PC-3 (cell line): ENCODE measurements at regions not wholly inside any gene's neighbourhood (a gene's known extent, or its start where the extent isn't known, plus 50 kb on each side); places are given as distances from the start of the nearest gene placed in this dataset.

Experiments used
- ATAC-seq: fragments of 200-7000 bp; cut with Tn5 transposase; 2 replicates; pipeline ENCODE4 v1.9.1; 2020; ENCODE audit warnings: mild to moderate bottlenecking, moderate library complexity
- BruUV-seq: library from RNA; stranded (reverse); fragments of 400-500 nt; replicated peaks from 2 replicates; lab custom pipeline; 2021; lab: Mats Ljungman, UMichigan
- CTCF ChIA-PET: fragments of 300-600 bp; sonication (Branson Sonifier 250); formaldehyde crosslinking; loops from one replicate; lab custom pipeline; 2022; ENCODE audit warnings: antibody characterized with exemption; lab: Charles Lee
- POLR2A ChIA-PET: fragments of 300-600 bp; sonication (Branson Sonifier 250); formaldehyde crosslinking; loops from one replicate; lab custom pipeline; 2022; ENCODE audit warnings: antibody characterized with exemption; ENCODE audit not compliant: unreplicated experiment; lab: Charles Lee
- DNase-seq: peaks from one replicate; pipeline ENCODE4 v3.0.0-alpha.2; 2015
- H2AFZ ChIP-seq: fragments of 300-600 bp; sonication (generic); 2 replicates; pipeline ENCODE4 v1.6.0; 2016; ENCODE audit warnings: antibody characterized with exemption, low read length
- H3F3A ChIP-seq: fragments of 300-600 bp; sonication (generic); one replicate; pipeline ENCODE4 v1.6.0; 2017; ENCODE audit warnings: antibody characterized with exemption, low read length, control low read depth, mild to moderate bottlenecking; ENCODE audit not compliant: unreplicated experiment
- H3K27ac ChIP-seq: fragments of 300-600 bp; sonication (generic); 2 replicates; pipeline ENCODE4 v1.5.1; 2016; ENCODE audit warnings: mild to moderate bottlenecking, low read length
- H3K27me3 ChIP-seq: fragments of 300-600 bp; sonication (generic); 2 replicates; pipeline ENCODE4 v1.6.1; 2016; ENCODE audit warnings: low read length, mixed read lengths
- H3K36me3 ChIP-seq: fragments of 300-600 bp; sonication (generic); 2 replicates; pipeline ENCODE4 v1.6.1; 2016; ENCODE audit warnings: low read depth, mixed run types, low read length, mixed read lengths
- H3K4me1 ChIP-seq: fragments of 300-600 bp; sonication (generic); 2 replicates; pipeline ENCODE4 v1.5.1; 2016; ENCODE audit warnings: low read length; ENCODE audit not compliant: insufficient read depth
- H3K4me2 ChIP-seq: fragments of 300-600 bp; sonication (generic); 2 replicates; pipeline ENCODE4 v1.6.0; 2016; ENCODE audit warnings: low read length
- H3K4me3 ChIP-seq: fragments of 300-600 bp; sonication (generic); 2 replicates; pipeline ENCODE4 v1.5.1; 2016; ENCODE audit warnings: mild to moderate bottlenecking, low read length, mixed read lengths
- H3K79me2 ChIP-seq: fragments of 300-600 bp; sonication (generic); 2 replicates; pipeline ENCODE4 v1.6.1; 2017; ENCODE audit warnings: low read length, mixed read lengths
- H3K9ac ChIP-seq: fragments of 300-600 bp; sonication (generic); 2 replicates; pipeline ENCODE4 v1.6.0; 2016; ENCODE audit warnings: mild to moderate bottlenecking, low read length
- H3K9me2 ChIP-seq: fragments of 300-600 bp; sonication (generic); replicated peaks from 2 replicates; pipeline ENCODE4 v1.6.1; 2016; ENCODE audit warnings: mixed run types, low read length, mixed read lengths
- H3K9me3 ChIP-seq: fragments of 300-600 bp; sonication (generic); 2 replicates; pipeline ENCODE4 v1.6.1; 2016; ENCODE audit warnings: low read length, mixed read lengths
- H4K20me1 ChIP-seq: fragments of 300-600 bp; sonication (generic); 2 replicates; pipeline ENCODE4 v1.6.1; 2016; ENCODE audit warnings: low read length, mixed read lengths
- EZH2 ChIP-seq: fragments of 300-600 bp; sonication (generic); IDR thresholded peaks from one replicate; pipeline ENCODE4 v1.6.1; 2017; ENCODE audit warnings: antibody characterized with exemption, mild to moderate bottlenecking, low read length; ENCODE audit not compliant: unreplicated experiment
- EZH2phosphoT487 ChIP-seq: fragments of 300-600 bp; sonication (generic); IDR thresholded peaks from 2 replicates; pipeline ENCODE4 v1.6.1; 2018; ENCODE audit warnings: mild to moderate bottlenecking, antibody characterized with exemption, low read length, borderline replicate concordance
- intact Hi-C: fragments of 100-400 bp; cut with micrococcal nuclease; formaldehyde crosslinking; loops from 2 replicates; pipeline ENCODE4 v1.9.0; 2023
- TF ChIP-seq, protein P1 (sequence below): fragments of 300-600 bp; sonication (generic); conservative IDR thresholded peaks from 2 replicates; pipeline ENCODE4 v1.5.1; 2017; ENCODE audit warnings: antibody characterized with exemption, low read depth, mild to moderate bottlenecking, low read length

- TF ChIP-seq EZH2: no peak
- TF ChIP-seq, protein P1, sequence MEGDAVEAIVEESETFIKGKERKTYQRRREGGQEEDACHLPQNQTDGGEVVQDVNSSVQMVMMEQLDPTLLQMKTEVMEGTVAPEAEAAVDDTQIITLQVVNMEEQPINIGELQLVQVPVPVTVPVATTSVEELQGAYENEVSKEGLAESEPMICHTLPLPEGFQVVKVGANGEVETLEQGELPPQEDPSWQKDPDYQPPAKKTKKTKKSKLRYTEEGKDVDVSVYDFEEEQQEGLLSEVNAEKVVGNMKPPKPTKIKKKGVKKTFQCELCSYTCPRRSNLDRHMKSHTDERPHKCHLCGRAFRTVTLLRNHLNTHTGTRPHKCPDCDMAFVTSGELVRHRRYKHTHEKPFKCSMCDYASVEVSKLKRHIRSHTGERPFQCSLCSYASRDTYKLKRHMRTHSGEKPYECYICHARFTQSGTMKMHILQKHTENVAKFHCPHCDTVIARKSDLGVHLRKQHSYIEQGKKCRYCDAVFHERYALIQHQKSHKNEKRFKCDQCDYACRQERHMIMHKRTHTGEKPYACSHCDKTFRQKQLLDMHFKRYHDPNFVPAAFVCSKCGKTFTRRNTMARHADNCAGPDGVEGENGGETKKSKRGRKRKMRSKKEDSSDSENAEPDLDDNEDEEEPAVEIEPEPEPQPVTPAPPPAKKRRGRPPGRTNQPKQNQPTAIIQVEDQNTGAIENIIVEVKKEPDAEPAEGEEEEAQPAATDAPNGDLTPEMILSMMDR: no peak
- no peak for TF ChIP-seq EZH2phosphoT487
- Histone ChIP-seq H3F3A (no peaks in the 10 kb centered on the region), H3K27me3 (no peaks in the 10 kb centered on the region), H3K36me3 (no peaks in the 10 kb centered on the region), H3K4me1 (no peaks in the 10 kb centered on the region; the same call in 1 of the 2 replicates), H3K9me3 (no peaks in the 10 kb centered on the region), H3K9me2 (no peaks in the 10 kb centered on the region), H3K79me2 (no peaks in the 10 kb centered on the region), H2AFZ (no peak overlapping the region), H3K9ac (no peak overlapping the region), H3K27ac (no peak overlapping the region), H3K4me3 (no peak overlapping the region), H3K4me2 (no peak overlapping the region), H4K20me1 (no peaks in the 10 kb centered on the region)
- BruUV-seq: no TSS peak
- DNase-seq (no peak), ATAC-seq (peak; percentile 46)
- intact Hi-C loops: no loop called here
- ChIA-PET CTCF (no interaction called here), POLR2A (no interaction called here)
Observed at GRCh38 chr2:207276248-207276647, 110.5 kb upstream of the KLF7 start.

DNA sequence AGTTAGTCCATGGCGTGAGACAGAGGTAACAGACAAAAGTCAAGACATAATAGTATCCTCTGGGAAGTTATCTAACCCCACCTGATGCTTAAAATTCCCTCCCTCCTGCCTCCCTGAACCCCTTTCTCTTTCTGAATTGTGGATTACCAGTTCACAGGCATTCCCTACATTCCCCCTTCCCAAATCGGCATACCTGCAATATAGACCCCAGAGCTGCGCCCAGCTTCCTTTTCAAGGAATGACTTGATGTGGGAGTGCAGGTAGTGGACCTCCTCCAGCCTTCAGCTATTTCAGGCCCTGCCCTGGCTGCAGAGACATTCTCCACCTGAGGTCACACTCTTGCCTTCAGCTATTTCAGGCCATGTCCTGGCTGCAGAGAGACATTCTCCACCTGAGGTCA, 111.1 kb upstream of the KLF7 start:
- no TSS peak for BruUV-seq
- Histone ChIP-seq H4K20me1 (no peaks in the 10 kb centered on the region), H2AFZ (no peak overlapping the region), H3K27me3 (no peaks in the 10 kb centered on the region), H3K4me3 (no peak overlapping the region), H3K4me2 (no peak overlapping the region), H3K9ac (no peak overlapping the region), H3K9me2 (no peaks in the 10 kb centered on the region), H3K4me1 (no peaks in the 10 kb centered on the region; the same call in 1 of the 2 replicates), H3K9me3 (no peaks in the 10 kb centered on the region), H3K27ac (no peak overlapping the region), H3K79me2 (no peaks in the 10 kb centered on the region), H3K36me3 (no peaks in the 10 kb centered on the region), H3F3A (no peaks in the 10 kb centered on the region)
- TF ChIP-seq EZH2: no peak
- TF ChIP-seq, protein P1: no peak
- TF ChIP-seq EZH2phosphoT487: no peak
- ATAC-seq (no peak), DNase-seq (no peak)
- ChIA-PET POLR2A (no interaction called here), CTCF (no interaction called here)
- intact Hi-C loops: no loop called here

DNA sequence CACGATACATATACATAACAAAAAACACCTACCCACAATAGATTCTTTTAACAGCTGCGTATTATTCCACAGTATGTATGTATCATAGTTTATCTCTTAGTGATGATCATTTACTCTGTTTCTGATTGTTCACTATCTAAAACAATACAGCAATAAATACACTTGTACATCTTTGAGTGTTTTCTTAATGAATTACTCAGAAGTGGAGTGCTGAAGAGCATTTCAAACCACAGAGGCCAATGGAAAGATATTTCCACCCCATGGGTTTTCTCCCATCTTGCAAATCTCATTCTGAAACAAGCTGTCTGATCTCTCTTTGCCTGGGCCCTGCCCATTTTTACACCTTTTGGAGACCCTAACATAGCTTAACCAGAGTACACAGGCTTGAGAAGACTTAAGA, 113.8 kb upstream of the KLF7 start:
- no peak for DNase-seq

More for the DNA sequence above, 113.8 kb upstream of the KLF7 start:
- ChIA-PET CTCF (no interaction called here), POLR2A (no interaction called here)
- H3K9me2 ChIP-seq: no peaks in the 10 kb centered on the region
- ATAC-seq: no peak
- H4K20me1 ChIP-seq: no peaks in the 10 kb centered on the region
- H3F3A ChIP-seq: no peaks in the 10 kb centered on the region
- no peak overlapping the region for H3K9ac ChIP-seq
- H2AFZ ChIP-seq: no peak overlapping the region
- no peaks in the 10 kb centered on the region for H3K9me3 ChIP-seq
- no peak overlapping the region for H3K4me3 ChIP-seq
- H3K4me2 ChIP-seq: no peak overlapping the region
- H3K79me2 ChIP-seq: no peaks in the 10 kb centered on the region
- no peaks in the 10 kb centered on the region for H3K36me3 ChIP-seq
- TF ChIP-seq, protein P1: no peak
- intact Hi-C loops: no loop called here
- H3K27ac ChIP-seq: no peak overlapping the region
- no peaks in the 10 kb centered on the region for H3K27me3 ChIP-seq
- no peaks in the 10 kb centered on the region for H3K4me1 ChIP-seq
- BruUV-seq: no TSS peak
